ENCODE measurements at regions not wholly inside any gene's neighbourhood (a gene's known extent, or its start where the extent isn't known, plus 50 kb on each side); places are given as distances from the start of the nearest gene placed in this dataset.

DNA sequence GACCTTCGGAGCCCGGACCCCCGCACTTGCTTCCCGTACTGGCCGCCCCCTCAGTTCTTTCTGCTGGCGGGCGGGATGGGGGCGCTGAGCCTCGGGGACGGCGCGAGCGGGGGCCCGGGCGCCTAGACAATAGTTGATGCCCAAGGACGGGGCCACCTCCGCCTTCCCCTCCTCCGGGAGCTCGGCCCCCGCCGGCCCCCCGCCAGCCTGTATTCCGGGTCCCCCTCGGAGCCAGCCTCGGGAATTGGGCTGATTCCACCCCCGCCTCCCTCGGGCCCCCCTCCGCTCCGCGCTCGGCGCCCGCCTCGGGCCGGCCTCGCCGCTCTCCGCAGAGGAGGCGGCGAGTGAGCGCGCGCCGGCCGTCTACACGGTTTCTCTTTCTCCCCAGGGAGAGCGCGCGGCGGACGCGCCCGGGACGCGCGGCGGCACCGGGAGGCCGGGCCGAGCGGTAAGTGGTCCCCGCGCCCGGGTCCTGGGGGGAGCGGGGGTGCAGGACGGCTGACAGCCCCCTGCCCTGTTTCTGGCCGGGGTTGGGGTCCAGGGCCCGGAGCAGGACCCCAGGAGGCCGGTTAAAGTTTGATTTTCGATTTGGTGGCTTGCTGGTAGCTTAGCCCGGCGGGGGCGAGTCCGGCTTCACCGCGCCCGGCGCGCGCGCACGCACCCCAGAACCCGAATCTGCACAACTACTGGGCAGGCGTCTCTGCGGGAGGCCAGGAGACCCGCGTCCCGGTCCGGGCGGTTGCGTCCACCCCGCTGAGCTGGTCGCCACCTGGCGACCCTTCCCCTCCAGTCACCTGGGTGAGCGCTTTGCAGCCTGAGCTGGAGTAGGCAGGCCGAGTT lies 413.7 kb downstream of the PCNX1 start:
- no peaks in the 10 kb centered on the region for H3K36me3 ChIP-seq
- H3K4me1 ChIP-seq: peaks cover 47% of the 10 kb centered on the region
- H3K27ac ChIP-seq: peak overlapping the region; percentile 98
- peak; percentile 90 to 91 for ATAC-seq
- TF ChIP-seq, protein P1, sequence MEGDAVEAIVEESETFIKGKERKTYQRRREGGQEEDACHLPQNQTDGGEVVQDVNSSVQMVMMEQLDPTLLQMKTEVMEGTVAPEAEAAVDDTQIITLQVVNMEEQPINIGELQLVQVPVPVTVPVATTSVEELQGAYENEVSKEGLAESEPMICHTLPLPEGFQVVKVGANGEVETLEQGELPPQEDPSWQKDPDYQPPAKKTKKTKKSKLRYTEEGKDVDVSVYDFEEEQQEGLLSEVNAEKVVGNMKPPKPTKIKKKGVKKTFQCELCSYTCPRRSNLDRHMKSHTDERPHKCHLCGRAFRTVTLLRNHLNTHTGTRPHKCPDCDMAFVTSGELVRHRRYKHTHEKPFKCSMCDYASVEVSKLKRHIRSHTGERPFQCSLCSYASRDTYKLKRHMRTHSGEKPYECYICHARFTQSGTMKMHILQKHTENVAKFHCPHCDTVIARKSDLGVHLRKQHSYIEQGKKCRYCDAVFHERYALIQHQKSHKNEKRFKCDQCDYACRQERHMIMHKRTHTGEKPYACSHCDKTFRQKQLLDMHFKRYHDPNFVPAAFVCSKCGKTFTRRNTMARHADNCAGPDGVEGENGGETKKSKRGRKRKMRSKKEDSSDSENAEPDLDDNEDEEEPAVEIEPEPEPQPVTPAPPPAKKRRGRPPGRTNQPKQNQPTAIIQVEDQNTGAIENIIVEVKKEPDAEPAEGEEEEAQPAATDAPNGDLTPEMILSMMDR (IDR thresholded peaks at IDR 0.05): no peak
- intact Hi-C loops (cut with DNase I): no loop called here
- H3K9me3 ChIP-seq: no peaks in the 10 kb centered on the region
- DNase-seq: peak; percentile 81
- peak overlapping the region; percentile 88 for H3K4me3 ChIP-seq
- H3K27me3 ChIP-seq (ENCODE audit: low read depth): no peaks in the 10 kb centered on the region

- peak overlapping the region; percentile 98 for H3K27ac ChIP-seq
- peak overlapping the region; percentile 88 for H3K4me3 ChIP-seq
- TF ChIP-seq, protein P1 (IDR thresholded peaks at IDR 0.05): no peak
- intact Hi-C loops (cut with DNase I): no loop called here
- H3K36me3 ChIP-seq: no peaks in the 10 kb centered on the region
- ATAC-seq: peak in 1 of 2 donors; percentile 25
- no peaks in the 10 kb centered on the region for H3K9me3 ChIP-seq
- peaks cover 48% of the 10 kb centered on the region for H3K4me1 ChIP-seq
- H3K27me3 ChIP-seq (ENCODE audit: low read depth): no peaks in the 10 kb centered on the region
- DNase-seq: no peak
These were observed 414.5 kb downstream of the PCNX1 start for GRCh38 chr14:71321574-71322315.

DNA sequence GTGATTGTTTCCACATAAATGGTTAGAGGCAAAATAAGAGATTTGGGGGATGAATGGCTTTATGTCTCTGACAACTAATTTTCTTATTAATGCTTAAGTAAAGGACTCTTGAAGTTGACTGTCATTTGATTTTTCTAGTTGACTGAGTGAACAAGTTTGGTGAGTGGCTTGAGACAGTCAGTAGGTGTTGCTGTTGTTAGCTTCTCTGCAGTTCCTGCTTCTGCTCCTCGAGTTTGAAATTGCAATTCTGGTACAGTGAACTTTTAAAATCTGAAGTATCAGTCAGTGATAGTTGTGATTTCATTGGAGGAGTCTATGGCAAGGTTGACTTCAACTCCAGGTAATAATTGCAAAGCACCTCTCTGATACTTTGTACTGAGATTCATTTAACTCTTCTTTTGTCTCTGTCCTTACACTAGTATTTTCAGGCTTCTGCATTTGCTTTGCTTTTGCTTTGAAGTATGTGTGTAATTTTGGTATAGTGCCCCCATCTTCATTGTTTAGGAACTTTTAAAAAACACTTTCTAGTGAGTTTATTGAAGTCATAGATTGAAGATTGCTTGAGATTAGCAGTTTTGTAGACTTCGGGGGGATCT lies 415.5 kb downstream of the PCNX1 start:
- DNase-seq (no peak), ATAC-seq (no peak)
- intact Hi-C loops (cut with DNase I): no loop called here
- H3K4me1 ChIP-seq: peaks cover 48% of the 10 kb centered on the region
- H3K9me3 ChIP-seq: no peaks in the 10 kb centered on the region
- no peaks in the 10 kb centered on the region for H3K27me3 ChIP-seq (ENCODE audit: low read depth)
- peak overlapping the region; percentile 88 for H3K4me3 ChIP-seq
- no peaks in the 10 kb centered on the region for H3K36me3 ChIP-seq
- TF ChIP-seq, protein P1 (IDR thresholded peaks at IDR 0.05): peak; percentile 51
- H3K27ac ChIP-seq: no peak overlapping the region

DNA sequence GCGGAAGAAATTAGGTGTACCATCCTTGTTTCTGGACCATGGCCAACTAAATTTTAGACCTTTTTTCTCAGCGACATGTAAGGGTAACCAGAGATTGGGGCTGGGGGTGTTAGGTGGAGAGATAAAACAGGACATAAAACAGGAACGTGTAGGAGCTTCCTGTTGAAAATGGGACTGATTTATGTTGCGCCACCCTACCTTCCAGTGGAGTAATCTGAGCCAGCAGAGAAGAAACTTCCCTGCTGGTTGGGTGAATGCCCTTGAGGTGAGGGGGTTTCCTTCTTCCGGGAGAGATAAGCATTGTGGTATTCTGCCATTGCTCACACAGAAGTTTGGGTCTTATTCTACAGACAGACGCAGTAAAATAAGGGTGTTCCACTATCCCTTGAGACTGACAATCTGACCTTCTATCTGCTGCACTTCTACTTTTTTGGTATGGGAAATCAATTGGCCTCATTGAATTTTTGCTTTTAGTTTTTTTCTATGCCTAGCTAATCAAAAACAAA lies 417.6 kb downstream of the PCNX1 start:
- TF ChIP-seq, protein P1 (IDR thresholded peaks at IDR 0.05): no peak
- no peaks in the 10 kb centered on the region for H3K27me3 ChIP-seq (ENCODE audit: low read depth)
- intact Hi-C loops (cut with DNase I): no loop called here
- no peak overlapping the region for H3K4me3 ChIP-seq
- H3K36me3 ChIP-seq: no peaks in the 10 kb centered on the region
- peaks cover 41% of the 10 kb centered on the region for H3K4me1 ChIP-seq
- DNase-seq (no peak), ATAC-seq (no peak)
- H3K27ac ChIP-seq: no peak overlapping the region
- H3K9me3 ChIP-seq: no peaks in the 10 kb centered on the region

DNA sequence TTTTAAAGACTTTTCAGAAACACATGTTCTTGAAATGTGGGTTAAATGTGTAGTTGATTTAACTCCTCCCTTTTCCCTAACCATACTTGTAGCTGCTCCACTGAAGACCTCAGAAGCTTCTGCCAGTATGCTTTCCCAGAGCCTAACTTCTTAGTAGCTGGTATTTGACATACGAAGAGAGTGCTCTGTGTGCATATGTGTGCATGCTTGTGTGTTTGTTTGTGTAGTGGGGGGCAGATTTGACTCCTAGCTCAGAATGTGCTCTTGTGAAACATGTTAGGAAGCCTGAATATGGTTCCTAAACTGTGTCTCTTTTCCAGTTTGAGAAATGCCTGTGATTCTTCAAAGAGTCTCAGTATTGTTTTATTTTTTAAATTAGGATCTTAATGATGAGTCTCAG lies 420.4 kb downstream of the PCNX1 start:
- H3K9me3 ChIP-seq: no peaks in the 10 kb centered on the region
- H3K4me1 ChIP-seq: peaks cover 29% of the 10 kb centered on the region
- no peak for ATAC-seq
- H3K27ac ChIP-seq: no peak overlapping the region
- DNase-seq: no peak
- H3K27me3 ChIP-seq (ENCODE audit: low read depth): no peaks in the 10 kb centered on the region
- no peaks in the 10 kb centered on the region for H3K36me3 ChIP-seq
- TF ChIP-seq, protein P1 (IDR thresholded peaks at IDR 0.05): no peak
- no peak overlapping the region for H3K4me3 ChIP-seq
- intact Hi-C loops (cut with DNase I): no loop called here
